ENCODE measurements at regions not wholly inside any gene's neighbourhood (a gene's known extent, or its start where the extent isn't known, plus 50 kb on each side); places are given as distances from the start of the nearest gene placed in this dataset.
A peak's percentile ranks its signal among the peaks of the same experiment; 100 is the strongest.
"Not testable (repeated sequence)": the region's sequence is repeated elsewhere in the genome, so short reads cannot be mapped to it uniquely, and the experiment has no call there.

DNA sequence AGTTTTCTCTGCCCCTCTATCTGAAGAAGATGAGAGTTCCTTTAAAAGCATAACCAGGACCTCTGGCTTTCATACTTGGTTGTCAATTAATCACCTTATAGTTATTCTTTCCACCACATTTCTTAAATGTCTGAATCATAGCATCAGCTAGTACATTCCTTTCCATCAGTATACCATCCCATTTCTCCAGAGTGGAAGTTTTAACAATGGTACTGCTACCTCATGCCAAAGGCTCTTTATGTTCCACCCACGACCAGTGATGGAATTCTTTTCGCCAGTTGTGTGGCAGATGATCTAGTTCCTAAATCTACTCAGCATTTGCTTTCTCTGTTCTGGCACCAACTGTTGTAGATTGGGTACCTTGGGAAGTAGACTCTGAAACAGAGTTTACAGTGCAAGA is 379.8 kb downstream of the ZNF674 start:
- TF ChIP-seq CTCF (conservative IDR thresholded peaks at IDR 0.05; ENCODE audit: low read depth) = no peak
- ChIA-PET POLR2A (ENCODE audit: low non-redundant PET) (no interaction called here), CTCF (interaction anchor here (0.7 kb wide), 1 partner anchor 243 kb away, joined by 3 read pairs; no protein-coding TSS in a partner anchor)
- H3K27ac ChIP-seq = no peak overlapping the region
- peak; percentile 42 for DNase-seq (ENCODE audit: low spot score)

- CTCF ChIA-PET = no interaction called here
- no peak for DNase-seq (ENCODE audit: low spot score)
- no peak for TF ChIP-seq CTCF (conservative IDR thresholded peaks at IDR 0.05; ENCODE audit: low read depth)
- H3K27ac ChIP-seq = no peak overlapping the region
- POLR2A ChIA-PET (ENCODE audit: low non-redundant PET) = no interaction called here
Measured at GRCh38 chrX:46152756-46153155, 392.5 kb downstream of the ZNF674 start.

DNA sequence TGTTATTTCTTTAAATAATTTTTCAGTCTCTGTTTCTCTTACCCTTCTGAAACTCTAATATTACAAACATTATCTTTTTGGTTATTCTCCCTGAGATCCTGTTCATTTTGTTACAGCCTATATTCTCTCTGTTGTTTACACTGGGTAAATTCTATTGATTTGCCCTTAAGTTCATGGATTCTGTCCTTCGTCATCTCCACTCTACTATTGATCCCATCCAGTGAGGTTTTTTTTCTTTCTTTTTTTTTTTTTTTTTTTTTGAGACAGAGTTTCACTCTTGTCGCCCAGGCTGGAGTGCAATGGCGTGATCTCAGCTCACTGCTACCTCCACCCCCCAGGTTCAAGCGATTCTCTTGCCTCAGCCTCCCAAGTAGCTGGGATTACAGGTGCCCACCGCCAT is 393.9 kb downstream of the ZNF674 start:
- DNase-seq (ENCODE audit: low spot score) = not testable (repeated sequence)

DNA sequence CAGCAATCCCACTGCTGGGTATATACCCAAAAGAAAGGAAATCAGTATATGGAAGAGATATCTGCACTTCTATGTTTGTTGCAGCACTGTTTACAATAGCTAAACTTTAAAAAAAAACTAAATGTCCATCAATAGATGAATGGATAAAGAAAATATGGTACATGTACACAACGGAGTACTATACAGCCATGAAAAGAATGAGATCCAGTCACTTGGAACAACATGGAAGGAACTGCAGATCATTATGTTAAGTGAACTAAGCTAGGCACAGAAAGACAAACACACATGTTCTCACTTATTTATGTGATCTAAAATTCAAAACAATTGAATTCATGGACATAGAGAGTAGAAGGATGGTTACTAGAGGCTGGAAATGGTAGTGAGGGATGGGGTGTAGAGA is 400.7 kb downstream of the ZNF674 start:
- no peak for TF ChIP-seq CTCF (conservative IDR thresholded peaks at IDR 0.05; ENCODE audit: low read depth)
- no peak overlapping the region for H3K27ac ChIP-seq
- ChIA-PET POLR2A (ENCODE audit: low non-redundant PET) (no interaction called here), CTCF (no interaction called here)
- DNase-seq (ENCODE audit: low spot score) = no peak

More for the DNA sequence above, 393.9 kb downstream of the ZNF674 start:
- H3K27ac ChIP-seq; POLR2A ChIA-PET (ENCODE audit: low non-redundant PET); CTCF ChIA-PET: not testable (repeated sequence)

GRCh38 chrX:46140272-46140671 is 404.9 kb downstream of the ZNF674 start:
- POLR2A ChIA-PET (ENCODE audit: low non-redundant PET) = no interaction called here
- H3K27ac ChIP-seq = no peak overlapping the region
- CTCF ChIA-PET = no interaction called here
- no peak for TF ChIP-seq CTCF (conservative IDR thresholded peaks at IDR 0.05; ENCODE audit: low read depth)
- no peak for DNase-seq (ENCODE audit: low spot score)

DNA sequence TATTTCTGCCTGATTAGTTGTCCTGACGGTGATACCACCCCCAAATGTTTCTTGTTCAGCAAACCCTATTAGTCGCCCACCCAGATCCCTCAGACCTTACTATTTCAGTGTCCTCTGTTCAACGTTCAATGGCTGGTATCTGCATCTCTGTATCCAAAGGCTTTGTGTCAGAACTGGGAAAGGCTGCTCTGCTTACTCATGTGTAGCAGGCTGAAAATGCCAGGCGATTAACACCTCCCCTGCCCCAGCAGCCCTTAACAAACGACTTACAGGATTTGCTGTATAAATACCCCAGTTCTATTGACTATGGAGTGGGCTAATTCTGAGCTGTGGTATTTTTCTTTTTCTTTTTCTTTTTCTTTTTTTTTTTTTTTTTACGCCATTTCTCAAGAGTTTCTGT is 415.0 kb downstream of the ZNF674 start:
- CTCF ChIA-PET = no interaction called here
- H3K27ac ChIP-seq = no peak overlapping the region
- no peak for DNase-seq (ENCODE audit: low spot score)
- POLR2A ChIA-PET (ENCODE audit: low non-redundant PET) = no interaction called here
- no peak for TF ChIP-seq CTCF (conservative IDR thresholded peaks at IDR 0.05; ENCODE audit: low read depth)

GRCh38 chrX:46125111-46125510 is 420.1 kb downstream of the ZNF674 start:
- H3K27ac ChIP-seq = no peak overlapping the region
- ChIA-PET POLR2A (ENCODE audit: low non-redundant PET) (no interaction called here), CTCF (interaction anchor here (0.6 to 0.7 kb wide), 2 partner anchors 89 to 186 kb away, joined by 3 read pairs; no protein-coding TSS in a partner anchor)
- DNase-seq (ENCODE audit: low spot score) = no peak
- TF ChIP-seq CTCF (conservative IDR thresholded peaks at IDR 0.05; ENCODE audit: low read depth) = no peak

Measured in RWPE1 (cell line).